SU-DHL-6 (cell line): ENCODE measurements at regions not wholly inside any gene's neighbourhood (a gene's known extent, or its start where the extent isn't known, plus 50 kb on each side); places are given as distances from the start of the nearest gene placed in this dataset.

Experiments
- H2AFZ ChIP-seq: fragments of 200-600 bp; sonication (generic); 2 replicates; pipeline ENCODE4 v1.6.1; 2014; ENCODE audit warnings: low read depth, mild to moderate bottlenecking, moderate library complexity, mixed read lengths, antibody characterized with exemption, low read length; ENCODE audit not compliant: severe bottlenecking
- H3F3A ChIP-seq: fragments of 200-600 bp; shearing (Covaris generic); 2 replicates; pipeline ENCODE4 v1.6.0; 2016; ENCODE audit warnings: antibody characterized with exemption, mild to moderate bottlenecking; ENCODE audit not compliant: insufficient read depth
- H3K27ac ChIP-seq: fragments of 200-600 bp; sonication (generic); 2 replicates; pipeline ENCODE4 v1.5.1; 2016; ENCODE audit warnings: low read depth, mild to moderate bottlenecking, low read length, moderate library complexity, mixed read lengths
- H3K27me3 ChIP-seq: fragments of 200-600 bp; sonication (generic), shearing (Covaris generic); 2 replicates; pipeline ENCODE4 v1.6.0; 2014; ENCODE audit warnings: mild to moderate bottlenecking, low read length
- H3K36me3 ChIP-seq: fragments of 200-600 bp; sonication (generic); 2 replicates; pipeline ENCODE4 v1.6.1; 2014; ENCODE audit warnings: mild to moderate bottlenecking, low read length, mixed read lengths
- H3K4me2 ChIP-seq: fragments of 300-600, 200-600 bp; shearing (Covaris generic), sonication (generic); 2 replicates; pipeline ENCODE4 v1.6.0; 2014; ENCODE audit warnings: low read length, low read depth, mild to moderate bottlenecking; ENCODE audit not compliant: poor library complexity, severe bottlenecking
- H3K4me3 ChIP-seq: fragments of 200-600 bp; sonication (generic); 2 replicates; pipeline ENCODE4 v1.5.1; 2014; ENCODE audit warnings: antibody characterized with exemption, low read length, mild to moderate bottlenecking, mixed read lengths; ENCODE audit not compliant: insufficient read depth, poor library complexity, severe bottlenecking
- H3K79me2 ChIP-seq: fragments of 200-600 bp; sonication (generic); 2 replicates; pipeline ENCODE4 v1.6.1; 2014; ENCODE audit warnings: mild to moderate bottlenecking, low read length, moderate library complexity; ENCODE audit not compliant: insufficient read depth
- H3K9ac ChIP-seq: fragments of 200-600 bp; sonication (generic); 2 replicates; pipeline ENCODE4 v1.7.0; 2014; ENCODE audit warnings: mild to moderate bottlenecking, low read length
- H3K9me2 ChIP-seq: fragments of 200-600 bp; sonication (generic); replicated peaks from 2 replicates; pipeline ENCODE4 v1.6.1; 2014; ENCODE audit warnings: low read length; ENCODE audit not compliant: insufficient read depth
- H3K9me3 ChIP-seq: fragments of 200-600 bp; sonication (generic); 2 replicates; pipeline ENCODE4 v1.6.1; 2014; ENCODE audit warnings: low read length, mixed read lengths; ENCODE audit not compliant: insufficient read depth
- H4K20me1 ChIP-seq: fragments of 200-600 bp; sonication (generic); 2 replicates; pipeline ENCODE4 v1.6.1; 2014; ENCODE audit warnings: low read depth, mild to moderate bottlenecking, antibody characterized with exemption, low read length, moderate library complexity, mixed read lengths
- EZH2phosphoT487 ChIP-seq: fragments of 200-600 bp; sonication (generic), shearing (Covaris generic); conservative IDR thresholded peaks from 2 replicates; pipeline ENCODE4 v1.6.1; 2018; ENCODE audit warnings: mild to moderate bottlenecking, antibody characterized with exemption, low read length, moderate library complexity, mixed read lengths
- TF ChIP-seq, protein P1 (sequence below): fragments of 200-600 bp; sonication (generic); IDR thresholded peaks from one replicate; pipeline ENCODE4 v1.5.1; 2017; ENCODE audit warnings: antibody characterized with exemption, mild to moderate bottlenecking, low read length, moderate library complexity; ENCODE audit not compliant: insufficient read depth, poor library complexity, severe bottlenecking

DNA sequence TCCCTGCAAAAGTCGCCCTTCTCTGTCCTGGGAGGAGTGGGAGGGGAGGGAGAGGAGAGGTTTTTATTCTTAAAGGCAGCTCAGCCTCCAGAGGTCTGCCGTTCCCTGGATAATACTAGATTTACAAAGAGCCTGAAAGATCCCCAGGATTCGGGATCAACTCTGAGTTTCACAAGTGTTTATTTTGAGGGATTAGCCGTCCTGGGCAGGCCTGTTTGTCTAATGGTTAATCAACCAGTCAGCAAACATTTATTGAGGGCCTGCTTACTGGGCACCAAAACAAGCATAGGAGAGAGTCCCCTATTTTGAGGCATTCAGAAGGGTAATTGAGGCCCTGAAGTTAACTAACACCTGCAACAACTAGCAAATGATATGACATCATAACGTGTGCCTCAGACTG lies 152.6 kb upstream of the SLC1A4 start:
- no peak overlapping the region for H3K9ac ChIP-seq
- H3K27ac ChIP-seq, result no peak overlapping the region
- H3F3A ChIP-seq, result peaks cover 4% of the 10 kb centered on the region; the same call in 1 of the 2 replicates
- H3K9me2 ChIP-seq, result no peaks in the 10 kb centered on the region
- no peaks in the 10 kb centered on the region for H4K20me1 ChIP-seq
- no peak overlapping the region for H3K4me3 ChIP-seq
- H3K79me2 ChIP-seq, result no peaks in the 10 kb centered on the region
- H3K4me2 ChIP-seq, result no peak overlapping the region
- TF ChIP-seq EZH2phosphoT487, result no peak
- TF ChIP-seq, protein P1, sequence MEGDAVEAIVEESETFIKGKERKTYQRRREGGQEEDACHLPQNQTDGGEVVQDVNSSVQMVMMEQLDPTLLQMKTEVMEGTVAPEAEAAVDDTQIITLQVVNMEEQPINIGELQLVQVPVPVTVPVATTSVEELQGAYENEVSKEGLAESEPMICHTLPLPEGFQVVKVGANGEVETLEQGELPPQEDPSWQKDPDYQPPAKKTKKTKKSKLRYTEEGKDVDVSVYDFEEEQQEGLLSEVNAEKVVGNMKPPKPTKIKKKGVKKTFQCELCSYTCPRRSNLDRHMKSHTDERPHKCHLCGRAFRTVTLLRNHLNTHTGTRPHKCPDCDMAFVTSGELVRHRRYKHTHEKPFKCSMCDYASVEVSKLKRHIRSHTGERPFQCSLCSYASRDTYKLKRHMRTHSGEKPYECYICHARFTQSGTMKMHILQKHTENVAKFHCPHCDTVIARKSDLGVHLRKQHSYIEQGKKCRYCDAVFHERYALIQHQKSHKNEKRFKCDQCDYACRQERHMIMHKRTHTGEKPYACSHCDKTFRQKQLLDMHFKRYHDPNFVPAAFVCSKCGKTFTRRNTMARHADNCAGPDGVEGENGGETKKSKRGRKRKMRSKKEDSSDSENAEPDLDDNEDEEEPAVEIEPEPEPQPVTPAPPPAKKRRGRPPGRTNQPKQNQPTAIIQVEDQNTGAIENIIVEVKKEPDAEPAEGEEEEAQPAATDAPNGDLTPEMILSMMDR, result no peak
- no peaks in the 10 kb centered on the region for H3K36me3 ChIP-seq
- no peaks in the 10 kb centered on the region for H3K27me3 ChIP-seq
- H3K9me3 ChIP-seq, result no peaks in the 10 kb centered on the region
- H2AFZ ChIP-seq, result no peak overlapping the region

DNA sequence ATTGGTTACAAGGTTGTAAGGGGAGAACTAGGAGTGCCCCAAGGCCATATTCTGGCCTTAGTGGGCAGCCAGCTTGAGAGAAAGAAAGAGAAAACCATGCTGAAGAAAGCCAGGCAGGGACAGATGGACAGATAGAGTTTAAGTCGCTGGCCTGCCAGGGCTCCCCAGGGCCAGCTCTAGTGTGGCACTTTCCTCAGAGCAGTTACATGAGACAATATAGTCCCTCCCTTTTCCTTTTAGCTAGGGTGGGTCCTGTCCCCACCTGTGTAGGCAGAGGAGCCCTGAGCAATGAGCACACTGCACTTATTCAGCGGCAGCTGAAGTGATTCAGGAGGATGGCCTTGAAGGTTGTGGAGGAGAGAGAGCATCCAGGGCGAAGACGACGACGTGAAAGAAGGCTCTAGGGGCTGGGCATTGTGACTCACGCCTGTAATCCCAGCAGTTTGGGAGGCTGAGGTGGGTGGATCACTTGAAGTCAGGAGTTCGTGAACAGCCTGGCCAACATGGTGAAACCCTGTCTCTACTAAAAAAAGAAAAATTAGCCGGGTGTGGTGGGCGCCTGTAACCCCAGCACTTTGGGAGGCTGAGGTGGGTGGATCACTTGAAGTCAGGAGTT lies 152.0 kb upstream of the SLC1A4 start:
- no peaks in the 10 kb centered on the region for H4K20me1 ChIP-seq
- no peak overlapping the region for H2AFZ ChIP-seq
- no peaks in the 10 kb centered on the region for H3K27me3 ChIP-seq
- no peak overlapping the region for H3K4me2 ChIP-seq
- no peak overlapping the region for H3K27ac ChIP-seq
- peaks cover 4% of the 10 kb centered on the region; the same call in 1 of the 2 replicates for H3F3A ChIP-seq
- no peaks in the 10 kb centered on the region for H3K79me2 ChIP-seq
- H3K9ac ChIP-seq, result no peak overlapping the region
- H3K9me3 ChIP-seq, result no peaks in the 10 kb centered on the region
- TF ChIP-seq, protein P1, result no peak
- no peak for TF ChIP-seq EZH2phosphoT487
- no peaks in the 10 kb centered on the region for H3K36me3 ChIP-seq
- H3K9me2 ChIP-seq, result no peaks in the 10 kb centered on the region
- H3K4me3 ChIP-seq, result no peak overlapping the region

DNA sequence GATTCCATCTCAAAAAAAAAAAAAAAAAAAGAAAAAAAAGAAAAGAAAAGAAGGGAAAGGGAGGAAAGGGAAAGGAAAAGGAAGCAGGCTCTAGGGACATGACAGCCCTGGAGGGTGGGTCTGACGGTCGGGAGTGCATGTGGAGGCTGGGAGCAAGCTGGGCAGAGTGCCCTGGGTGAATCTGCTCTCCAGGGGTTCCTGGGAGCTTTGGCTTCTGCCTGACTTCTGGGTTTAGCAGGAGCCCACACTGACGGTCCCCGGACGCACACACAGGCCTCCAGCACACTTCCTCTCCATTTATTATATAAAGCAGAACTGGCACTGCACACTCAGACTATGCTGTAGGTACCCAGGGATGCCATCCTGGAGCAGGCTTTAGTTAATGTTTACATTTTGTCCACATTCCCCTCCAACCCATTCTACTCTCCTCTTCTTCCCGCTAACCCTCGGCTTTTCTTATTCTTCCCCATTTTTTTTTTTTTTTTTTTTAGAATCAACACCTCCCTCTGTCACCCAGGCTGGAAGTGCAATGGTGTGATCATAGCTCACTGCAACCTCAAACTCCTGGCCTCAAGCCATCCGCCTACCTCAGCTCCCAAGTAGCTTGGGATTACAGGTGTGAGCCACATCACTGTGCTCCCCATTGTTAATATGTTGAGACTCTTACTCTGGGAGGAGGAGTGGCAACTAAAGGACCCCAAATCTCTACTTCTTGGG lies 151.1 kb upstream of the SLC1A4 start:
- Histone ChIP-seq H3K9me2 (no peaks in the 10 kb centered on the region), H3K9ac (no peak overlapping the region), H2AFZ (no peak overlapping the region), H3K79me2 (no peaks in the 10 kb centered on the region), H3K27me3 (no peaks in the 10 kb centered on the region), H3K36me3 (no peaks in the 10 kb centered on the region), H3K9me3 (no peaks in the 10 kb centered on the region), H3K27ac (no peak overlapping the region), H3K4me2 (no peak overlapping the region), H3F3A (peaks cover 4% of the 10 kb centered on the region; the same call in 1 of the 2 replicates), H3K4me3 (no peak overlapping the region), H4K20me1 (no peaks in the 10 kb centered on the region)
- TF ChIP-seq, protein P1, result no peak
- TF ChIP-seq EZH2phosphoT487, result no peak
